GM23338 (cell line): ENCODE measurements at regions not wholly inside any gene's neighbourhood (a gene's known extent, or its start where the extent isn't known, plus 50 kb on each side); places are given as distances from the start of the nearest gene placed in this dataset.

Experiments used
- ATAC-seq: fragments of 200-7000 bp; cut with Tn5 transposase; 3 replicates; pipeline ENCODE4 v1.9.1; 2020
- DNase-seq: peaks from one replicate; pipeline ENCODE4 v3.0.0-alpha.2; 2015; ENCODE audit warnings: low spot score
- H2AFZ ChIP-seq: fragments of 200-600 bp; sonication (generic); 2 replicates; pipeline ENCODE4 v1.8.0; 2016; ENCODE audit warnings: antibody characterized with exemption, mild to moderate bottlenecking, moderate library complexity
- H3F3A ChIP-seq: fragments of 200-600 bp; sonication (generic); replicated peaks from 2 replicates; pipeline ENCODE4 v1.8.0; 2017; ENCODE audit warnings: antibody characterized with exemption, mixed run types, low read depth
- H3K27ac ChIP-seq: fragments of 200-600 bp; sonication (generic); 2 replicates; pipeline ENCODE4 v1.6.1; 2016; ENCODE audit warnings: low read depth
- H3K27me3 ChIP-seq: fragments of 200-600 bp; sonication (generic); 2 replicates; pipeline ENCODE4 v1.8.0; 2016; ENCODE audit warnings: mild to moderate bottlenecking, mixed run types, moderate library complexity; ENCODE audit not compliant: insufficient read depth
- H3K36me3 ChIP-seq: fragments of 200-600 bp; sonication (generic); 2 replicates; pipeline ENCODE4 v1.8.0; 2016; ENCODE audit warnings: mild to moderate bottlenecking; ENCODE audit not compliant: insufficient read depth
- H3K4me1 ChIP-seq: fragments of 200-600 bp; sonication (generic); 2 replicates; pipeline ENCODE4 v1.8.0; 2016; ENCODE audit warnings: mild to moderate bottlenecking, moderate library complexity; ENCODE audit not compliant: insufficient read depth
- H3K4me2 ChIP-seq: fragments of 200-600 bp; sonication (generic); 2 replicates; pipeline ENCODE4 v1.7.1; 2017; ENCODE audit warnings: mixed run types
- H3K4me3 ChIP-seq: fragments of 200-600 bp; sonication (generic); 2 replicates; pipeline ENCODE4 v1.6.1; 2016; ENCODE audit warnings: mixed run types
- H3K79me2 ChIP-seq: fragments of 200-600 bp; sonication (generic); replicated peaks from 2 replicates; pipeline ENCODE4 v1.8.0; 2017; ENCODE audit warnings: mild to moderate bottlenecking; ENCODE audit not compliant: insufficient read depth
- H3K9me2 ChIP-seq: fragments of 200-600 bp; sonication (generic); 2 replicates; pipeline ENCODE4 v1.8.0; 2017; ENCODE audit not compliant: insufficient read depth
- H4K20me1 ChIP-seq: fragments of 200-600 bp; sonication (generic); replicated peaks from 2 replicates; pipeline ENCODE4 v1.8.0; 2017; ENCODE audit warnings: mild to moderate bottlenecking; ENCODE audit not compliant: insufficient read depth
- H3K27ac Mint-ChIP-seq: 2 replicates; pipeline ENCODE4 v1.8.0; 2020; ENCODE audit warnings: inconsistent platforms, mild to moderate bottlenecking, moderate library complexity, mixed read lengths
- H3K27me3 Mint-ChIP-seq: 3 replicates; pipeline ENCODE4 v1.8.0; 2022; ENCODE audit warnings: low read depth, mild to moderate bottlenecking, moderate library complexity, mixed read lengths, inconsistent platforms; ENCODE audit not compliant: insufficient read depth, poor library complexity
- H3K36me3 Mint-ChIP-seq: 3 replicates; pipeline ENCODE4 v1.8.0; 2021; ENCODE audit warnings: low read depth, mild to moderate bottlenecking, inconsistent platforms, moderate library complexity, mixed read lengths
- H3K4me1 Mint-ChIP-seq: 3 replicates; pipeline ENCODE4 v1.8.0; 2020; ENCODE audit warnings: mild to moderate bottlenecking, inconsistent platforms, mixed read lengths
- H3K4me3 Mint-ChIP-seq: 3 replicates; pipeline ENCODE4 v1.8.0; 2021; ENCODE audit warnings: moderate library complexity, mild to moderate bottlenecking, inconsistent platforms, mixed read lengths
- H3K9me3 Mint-ChIP-seq: 3 replicates; pipeline ENCODE4 v1.8.0; 2020; ENCODE audit warnings: moderate library complexity, mild to moderate bottlenecking, inconsistent platforms, mixed read lengths
- CREB1 ChIP-seq: fragments of 250-450 bp; sonication (Bioruptor Pico); IDR thresholded peaks from 2 replicates; pipeline ENCODE4 v1.5.0; 2020; ENCODE audit warnings: low read depth, mild to moderate bottlenecking, moderate library complexity
- NANOG ChIP-seq: IDR thresholded peaks from 2 replicates; pipeline ENCODE4 v1.6.1; 2016; ENCODE audit warnings: antibody characterized with exemption, borderline replicate concordance
- POLR2AphosphoS5 ChIP-seq: IDR thresholded peaks from 2 replicates; pipeline ENCODE4 v1.6.1; 2016; ENCODE audit warnings: antibody characterized with exemption, low read depth
- REST ChIP-seq: IDR thresholded peaks from one replicate; pipeline ENCODE4 v1.6.1; 2018; ENCODE audit warnings: antibody characterized with exemption; ENCODE audit not compliant: unreplicated experiment
- STAT1 ChIP-seq: IDR thresholded peaks from one replicate; pipeline ENCODE4 v1.6.1; 2016; ENCODE audit warnings: antibody characterized with exemption; ENCODE audit not compliant: unreplicated experiment
- ZNF114 ChIP-seq: fragments of 250-450 bp; sonication (Bioruptor Pico); IDR thresholded peaks from 2 replicates; pipeline ENCODE4 v1.5.0; 2020; ENCODE audit warnings: mild to moderate bottlenecking, moderate library complexity
- ZNF331 ChIP-seq: fragments of 250-450 bp; sonication (Bioruptor Pico); IDR thresholded peaks from 2 replicates; pipeline ENCODE4 v1.5.0; 2020; ENCODE audit warnings: low read depth, mild to moderate bottlenecking, moderate library complexity

- TF ChIP-seq REST (no peak), POLR2AphosphoS5 (no peak), ZNF114 (CRISPR knock-in tag) (no peak), ZNF331 (no peak), CREB1 (CRISPR knock-in tag) (no peak), STAT1 (no peak)
Measured at GRCh38 chr12:17151917-17152316, 546.0 kb upstream of the LMO3 start (continued).

GRCh38 chr12:17148706-17149105 is 542.7 kb upstream of the LMO3 start:
- Mint-ChIP-seq H3K27me3 (no peaks in the 10 kb centered on the region), H3K4me3 (no peak overlapping the region), H3K36me3 (peaks cover 25% of the 10 kb centered on the region), H3K9me3 (peaks cover 36% of the 10 kb centered on the region), H3K4me1 (no peaks in the 10 kb centered on the region), H3K27ac (peak overlapping the region; percentile 36; the same call in 1 of the 2 replicates)
- Histone ChIP-seq H3K9me2 (no peaks in the 10 kb centered on the region; the same call in 1 of the 2 replicates), H3K79me2 (no peaks in the 10 kb centered on the region), H3K36me3 (no peaks in the 10 kb centered on the region), H3K4me1 (no peaks in the 10 kb centered on the region), H3K27me3 (no peaks in the 10 kb centered on the region), H3K27ac (no peak overlapping the region), H3F3A (no peaks in the 10 kb centered on the region), H2AFZ (0 out of 2 replicates have a peak overlapping the region, but pooled peaks have one; percentile 15), H3K4me3 (no peak overlapping the region), H4K20me1 (no peaks in the 10 kb centered on the region), H3K4me2 (no peak overlapping the region)
- TF ChIP-seq NANOG (no peak), POLR2AphosphoS5 (no peak), REST (no peak), ZNF114 (CRISPR knock-in tag) (no peak), ZNF331 (no peak)
- ATAC-seq (no peak), DNase-seq (no peak)
